HEK293T (cell line): ENCODE measurements at regions not wholly inside any gene's neighbourhood (a gene's known extent, or its start where the extent isn't known, plus 50 kb on each side); places are given as distances from the start of the nearest gene placed in this dataset.
"Not testable (repeated sequence)": the region's sequence is repeated elsewhere in the genome, so short reads cannot be mapped to it uniquely, and the experiment has no call there.

Experiments used
- BHLHE40 ChIP-seq: fragments of 450-650 bp; IDR thresholded peaks from 2 replicates; pipeline ENCODE4 v1.6.1; 2016; ENCODE audit warnings: mild to moderate bottlenecking, moderate library complexity, borderline replicate concordance
- CTBP1 ChIP-seq: fragments of 450-650 bp; IDR thresholded peaks from 2 replicates; pipeline ENCODE4 v1.6.1; 2016; ENCODE audit warnings: borderline replicate concordance
- FOXA1 ChIP-seq: fragments of 450-650 bp; IDR thresholded peaks from 2 replicates; pipeline ENCODE4 v1.6.1; 2016; ENCODE audit warnings: mild to moderate bottlenecking
- FOXK2 ChIP-seq: fragments of 450-650 bp; IDR thresholded peaks from 2 replicates; pipeline ENCODE4 v1.6.1; 2016; ENCODE audit warnings: mild to moderate bottlenecking
- FOXM1 ChIP-seq: fragments of 450-650 bp; IDR thresholded peaks from 2 replicates; pipeline ENCODE4 v1.6.1; 2017; ENCODE audit warnings: mild to moderate bottlenecking, borderline replicate concordance
- HDGF ChIP-seq: fragments of 450-650 bp; IDR thresholded peaks from 2 replicates; pipeline ENCODE4 v1.6.1; 2017; ENCODE audit warnings: antibody characterized with exemption, borderline replicate concordance
- L3MBTL2 ChIP-seq: fragments of 450-650 bp; conservative IDR thresholded peaks from 2 replicates; pipeline ENCODE4 v1.6.1; 2016; ENCODE audit warnings: mild to moderate bottlenecking
- NFRKB ChIP-seq: fragments of 450-650 bp; IDR thresholded peaks from 2 replicates; pipeline ENCODE4 v1.6.1; 2016; ENCODE audit warnings: mild to moderate bottlenecking, moderate library complexity
- SP1 ChIP-seq: fragments of 450-650 bp; IDR thresholded peaks from 2 replicates; pipeline ENCODE4 v1.6.1; 2017
- SUZ12 ChIP-seq: fragments of 450-650 bp; IDR thresholded peaks from 2 replicates; pipeline ENCODE4 v1.6.1; 2016; ENCODE audit warnings: mild to moderate bottlenecking
- TARDBP ChIP-seq: fragments of 450-650 bp; IDR thresholded peaks from 2 replicates; pipeline ENCODE4 v1.6.1; 2016
- ZNF384 ChIP-seq: fragments of 450-650 bp; IDR thresholded peaks from 2 replicates; pipeline ENCODE4 v1.6.1; 2016
- TF ChIP-seq, protein P1 (sequence below): fragments of 450-650 bp; IDR thresholded peaks from 2 replicates; pipeline ENCODE4 v1.6.1; 2016

DNA sequence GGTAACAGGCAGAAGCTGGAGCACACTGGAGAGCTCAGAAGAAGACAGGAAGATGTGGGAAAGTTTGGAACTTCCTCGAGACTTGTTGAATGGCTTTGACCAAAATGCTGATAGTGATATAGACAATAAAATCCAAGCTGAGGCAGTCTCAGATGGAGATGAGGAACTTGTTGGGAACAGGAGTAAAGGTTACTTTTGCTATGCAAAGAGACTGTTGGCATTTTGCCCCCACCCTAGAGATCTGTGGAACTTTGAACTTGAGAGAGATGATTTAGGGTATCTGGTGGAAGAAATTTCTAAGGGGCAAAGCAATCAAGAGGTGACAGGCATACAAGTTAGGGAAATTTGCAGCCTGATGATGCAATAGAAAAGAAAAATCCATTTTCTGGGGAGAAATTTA lies 493.5 kb downstream of the CHSY3 start:
- TF ChIP-seq BHLHE40, NFRKB, ZNF384, SP1, L3MBTL2, FOXA1, SUZ12, HDGF, FOXK2, TARDBP, FOXM1, CTBP1: not testable (repeated sequence)
- TF ChIP-seq, protein P1, sequence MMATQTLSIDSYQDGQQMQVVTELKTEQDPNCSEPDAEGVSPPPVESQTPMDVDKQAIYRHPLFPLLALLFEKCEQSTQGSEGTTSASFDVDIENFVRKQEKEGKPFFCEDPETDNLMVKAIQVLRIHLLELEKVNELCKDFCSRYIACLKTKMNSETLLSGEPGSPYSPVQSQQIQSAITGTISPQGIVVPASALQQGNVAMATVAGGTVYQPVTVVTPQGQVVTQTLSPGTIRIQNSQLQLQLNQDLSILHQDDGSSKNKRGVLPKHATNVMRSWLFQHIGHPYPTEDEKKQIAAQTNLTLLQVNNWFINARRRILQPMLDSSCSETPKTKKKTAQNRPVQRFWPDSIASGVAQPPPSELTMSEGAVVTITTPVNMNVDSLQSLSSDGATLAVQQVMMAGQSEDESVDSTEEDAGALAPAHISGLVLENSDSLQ: not testable (repeated sequence)
